ENCODE measurements at regions not wholly inside any gene's neighbourhood (a gene's known extent, or its start where the extent isn't known, plus 50 kb on each side); places are given as distances from the start of the nearest gene placed in this dataset.

DNA sequence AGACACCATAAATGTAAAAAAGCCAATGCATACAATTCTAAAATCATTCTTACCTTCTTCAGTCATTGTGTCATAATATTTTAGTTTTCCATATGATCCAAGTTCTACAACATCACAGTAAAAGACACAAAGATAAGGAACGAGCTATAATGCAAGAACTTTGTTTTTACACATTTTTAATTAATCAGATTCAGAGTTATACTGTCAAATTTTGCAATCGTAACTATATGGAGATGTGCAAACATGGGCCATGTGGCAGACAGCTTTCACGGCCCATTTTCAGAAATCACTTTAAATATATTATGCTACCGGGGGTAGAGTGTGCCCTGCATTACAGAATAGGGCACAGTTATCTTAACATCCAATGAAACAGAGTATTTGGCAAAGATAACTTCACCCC, 188.4 kb downstream of the ACER2 start:
- no peak for DNase-seq (ENCODE audit: low read depth)

DNA sequence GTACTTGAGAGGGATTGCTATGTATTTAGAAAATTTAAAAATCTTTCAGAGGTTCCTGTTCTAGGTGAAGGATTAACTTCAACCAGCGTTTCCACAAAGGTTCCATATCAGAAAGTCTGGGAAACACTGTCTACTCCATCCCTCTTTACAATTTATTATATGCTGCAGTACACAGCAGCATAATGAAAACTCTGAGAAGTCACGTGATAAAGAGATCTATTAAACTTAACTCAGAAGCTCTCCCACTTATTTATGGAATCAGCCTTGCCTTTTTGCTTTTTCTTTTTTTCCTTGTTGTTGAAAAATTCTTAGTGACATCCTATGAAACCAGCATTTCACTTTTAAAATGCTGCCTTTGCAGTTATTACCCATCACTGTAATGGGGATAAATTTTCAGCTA, 186.2 kb downstream of the ACER2 start:
- no peak for DNase-seq (ENCODE audit: low read depth)

GRCh38 chr9:19587678-19588077, 178.9 kb downstream of the ACER2 start:
- DNase-seq (ENCODE audit: low read depth) = no peak

DNA sequence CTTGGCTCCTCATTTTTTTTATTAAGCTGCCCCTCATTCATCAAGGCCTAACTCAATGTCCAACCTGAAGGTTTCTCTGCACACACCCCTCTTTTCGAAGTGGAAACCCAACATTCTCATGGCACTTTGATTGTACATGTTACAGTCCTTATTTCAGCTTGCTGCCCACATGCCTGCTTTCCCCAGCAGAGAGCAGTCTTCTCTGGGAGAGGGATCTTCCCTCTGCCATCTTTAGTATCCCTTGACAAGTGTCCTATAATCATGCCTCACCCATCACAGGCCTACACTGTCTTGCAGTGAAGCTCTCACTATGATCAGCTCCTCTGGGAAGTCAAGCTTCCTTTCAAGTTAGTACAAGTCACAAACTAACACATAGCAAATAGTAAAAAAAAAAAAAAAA, 175.1 kb downstream of the ACER2 start:
- DNase-seq (ENCODE audit: low read depth) = no peak

- no peak for DNase-seq (ENCODE audit: low read depth)
Measured at GRCh38 chr9:19577411-19577810, 168.6 kb downstream of the ACER2 start.

- no peak for DNase-seq (ENCODE audit: low read depth)
Measured at GRCh38 chr9:19568946-19569345, 160.1 kb downstream of the ACER2 start.

DNA sequence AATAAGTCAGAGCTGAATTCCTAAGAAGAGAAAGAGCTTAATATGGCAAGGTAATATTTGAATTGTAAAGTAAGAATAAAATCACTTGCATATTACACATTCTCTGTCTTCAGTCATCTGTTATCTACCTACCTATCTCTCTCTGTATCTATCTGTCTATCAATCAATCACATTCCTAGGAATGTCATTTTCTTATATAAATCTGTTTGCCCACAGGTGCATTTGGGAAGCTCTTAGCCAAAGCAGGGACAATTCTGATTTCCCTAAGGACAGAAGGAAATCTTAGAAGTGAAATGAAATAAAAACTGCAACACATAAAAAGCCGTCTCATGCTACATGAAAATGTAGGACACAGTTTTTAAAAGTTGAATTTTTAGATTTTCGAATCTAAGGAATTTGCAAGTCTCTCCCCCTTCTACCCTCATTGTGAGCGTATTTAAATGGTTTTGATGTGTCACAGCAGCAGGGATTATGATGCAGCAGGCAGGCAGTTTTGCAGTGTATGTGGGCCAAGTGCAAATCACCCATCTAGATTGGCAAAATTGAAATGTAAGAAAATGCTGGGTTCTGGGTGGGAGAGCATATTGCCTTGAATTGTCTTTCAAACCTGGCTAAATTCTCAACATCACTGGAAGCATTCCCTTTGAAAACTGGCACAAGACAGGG, 155.7 kb downstream of the ACER2 start:
- DNase-seq (ENCODE audit: low read depth) = no peak

- no peak for DNase-seq (ENCODE audit: low read depth)
Measured at GRCh38 chr9:19555214-19555613, 146.4 kb downstream of the ACER2 start.

DNA sequence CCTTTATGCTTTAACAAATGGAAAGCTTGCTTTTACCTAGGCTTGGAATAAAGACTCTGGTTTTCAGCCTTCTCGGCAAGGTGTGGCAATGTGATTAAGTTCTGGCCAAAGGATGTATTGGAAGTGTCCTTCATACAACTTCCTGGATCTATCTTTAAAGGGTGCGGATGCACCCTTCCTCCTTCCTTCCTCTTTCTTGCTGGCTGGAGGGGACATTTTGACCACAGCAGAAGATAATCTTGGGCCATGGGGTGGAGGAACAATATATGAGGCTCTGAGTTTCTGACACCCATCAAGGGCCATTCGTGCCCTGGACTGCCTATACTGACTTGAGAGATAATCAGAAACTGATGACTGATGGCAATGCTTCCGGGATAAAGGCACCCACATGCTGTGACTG, 145.7 kb downstream of the ACER2 start:
- DNase-seq (ENCODE audit: low read depth) = no peak

GRCh38 chr9:19553441-19553840, 144.6 kb downstream of the ACER2 start:
- DNase-seq (ENCODE audit: low read depth) = no peak

DNA sequence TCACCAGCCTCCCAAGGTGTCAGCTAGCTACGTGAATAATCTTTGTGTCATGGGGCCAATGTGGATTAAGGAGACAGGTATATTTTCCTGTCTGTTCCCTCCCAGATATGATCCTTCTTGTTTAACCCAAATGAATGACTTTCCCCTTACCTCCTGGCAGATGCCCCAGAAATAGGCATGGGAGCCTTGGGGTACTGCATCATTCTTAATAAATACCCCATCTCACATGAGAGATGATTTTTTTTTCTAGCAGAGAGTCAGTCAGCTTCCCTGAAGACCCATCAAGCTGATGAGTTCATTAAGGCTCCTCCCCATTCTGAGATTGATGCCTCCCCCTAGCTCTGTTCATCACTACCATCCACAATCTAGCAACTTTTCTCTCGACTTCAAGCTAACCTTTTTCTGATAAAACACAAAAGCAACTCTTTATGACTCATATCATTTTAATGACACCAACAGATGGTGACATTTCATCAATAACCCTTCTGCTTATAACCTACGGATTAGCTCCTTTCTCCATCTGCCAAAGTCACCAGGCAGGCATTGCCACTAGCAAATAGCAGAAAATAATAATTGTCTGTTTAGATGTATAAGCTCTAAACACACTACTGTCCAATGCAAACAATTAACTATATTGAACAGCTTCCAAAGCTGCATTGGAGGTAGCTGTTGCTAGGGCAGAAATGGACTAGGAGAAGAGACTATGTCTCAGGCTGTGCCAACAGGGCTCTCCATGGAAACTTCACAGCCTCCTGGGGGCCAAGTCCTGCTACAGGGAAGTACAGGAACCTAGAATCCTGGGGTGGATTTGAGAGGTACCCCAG, 143.7 kb downstream of the ACER2 start:
- DNase-seq (ENCODE audit: low read depth) = no peak

GRCh38 chr9:19551124-19551929, 142.5 kb downstream of the ACER2 start:
- DNase-seq (ENCODE audit: low read depth) = no peak

DNA sequence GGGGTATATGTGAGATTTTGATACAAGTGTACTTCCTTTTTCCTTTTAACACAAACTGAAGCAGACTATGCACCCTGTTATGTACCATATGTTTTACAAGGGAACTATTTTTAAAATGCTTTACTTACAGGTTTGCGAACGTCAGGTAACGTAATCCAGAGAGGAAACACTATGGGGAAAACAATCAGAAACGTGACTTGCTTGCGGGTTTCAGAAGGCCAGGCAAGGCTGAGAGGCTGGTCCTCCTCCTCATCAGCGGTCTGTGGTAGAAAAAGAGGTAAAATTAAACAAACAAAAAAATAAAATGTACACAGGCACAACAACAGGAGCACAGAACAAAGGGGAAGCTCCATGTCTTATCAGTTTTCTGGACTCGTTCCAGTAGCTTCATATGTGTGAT, 141.2 kb downstream of the ACER2 start:
- DNase-seq (ENCODE audit: low read depth) = no peak

- no peak for DNase-seq (ENCODE audit: low read depth)
Measured at GRCh38 chr9:19533373-19533772, 124.6 kb downstream of the ACER2 start.

- no peak for DNase-seq (ENCODE audit: low read depth)
Measured at GRCh38 chr9:19527663-19528062, 118.9 kb downstream of the ACER2 start.

- DNase-seq (ENCODE audit: low read depth) = no peak
Measured at GRCh38 chr9:19522558-19522957, 113.7 kb downstream of the ACER2 start.

GRCh38 chr9:19521205-19521604, 112.4 kb downstream of the ACER2 start:
- no peak for DNase-seq (ENCODE audit: low read depth)

DNA sequence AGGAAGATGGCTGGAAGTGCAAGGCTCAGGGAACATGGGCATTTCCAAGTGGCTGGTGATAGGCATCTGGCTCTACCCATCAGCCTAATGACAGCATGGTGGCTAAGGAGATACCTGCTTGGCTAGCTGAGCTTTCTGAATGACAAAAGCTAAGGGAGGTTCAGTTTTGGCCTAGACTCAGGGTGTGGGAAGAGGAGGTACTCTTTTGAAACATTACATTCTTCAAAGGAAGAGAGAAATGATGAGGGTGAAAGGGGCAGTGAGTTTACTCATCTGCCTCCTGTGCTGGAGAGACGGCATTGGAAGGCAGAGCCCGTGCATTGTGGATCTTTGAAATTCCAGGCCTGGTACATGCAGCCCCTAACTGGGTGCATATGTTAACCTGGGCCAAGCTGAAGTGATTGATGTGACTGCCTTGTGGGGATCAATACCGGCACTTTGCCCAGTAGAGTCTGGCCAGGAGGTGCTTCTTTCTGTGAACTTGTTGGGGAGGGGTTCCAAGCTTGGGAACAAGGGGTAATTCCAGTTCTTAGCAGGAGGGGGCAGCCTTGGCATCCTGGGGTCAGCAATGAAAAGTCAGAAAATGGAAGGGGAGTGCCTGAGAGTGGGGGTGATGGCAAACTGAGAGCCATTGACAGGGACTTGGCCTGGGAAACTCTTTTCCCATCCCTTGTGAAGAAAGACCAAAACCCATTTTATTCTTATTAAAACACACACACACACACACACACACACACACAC, 108.6 kb downstream of the ACER2 start:
- DNase-seq (ENCODE audit: low read depth) = no peak

GRCh38 chr9:19516348-19516747, 107.5 kb downstream of the ACER2 start:
- no peak for DNase-seq (ENCODE audit: low read depth)

GRCh38 chr9:19513671-19514275, 105.0 kb downstream of the ACER2 start:
- DNase-seq (ENCODE audit: low read depth) = no peak

DNA sequence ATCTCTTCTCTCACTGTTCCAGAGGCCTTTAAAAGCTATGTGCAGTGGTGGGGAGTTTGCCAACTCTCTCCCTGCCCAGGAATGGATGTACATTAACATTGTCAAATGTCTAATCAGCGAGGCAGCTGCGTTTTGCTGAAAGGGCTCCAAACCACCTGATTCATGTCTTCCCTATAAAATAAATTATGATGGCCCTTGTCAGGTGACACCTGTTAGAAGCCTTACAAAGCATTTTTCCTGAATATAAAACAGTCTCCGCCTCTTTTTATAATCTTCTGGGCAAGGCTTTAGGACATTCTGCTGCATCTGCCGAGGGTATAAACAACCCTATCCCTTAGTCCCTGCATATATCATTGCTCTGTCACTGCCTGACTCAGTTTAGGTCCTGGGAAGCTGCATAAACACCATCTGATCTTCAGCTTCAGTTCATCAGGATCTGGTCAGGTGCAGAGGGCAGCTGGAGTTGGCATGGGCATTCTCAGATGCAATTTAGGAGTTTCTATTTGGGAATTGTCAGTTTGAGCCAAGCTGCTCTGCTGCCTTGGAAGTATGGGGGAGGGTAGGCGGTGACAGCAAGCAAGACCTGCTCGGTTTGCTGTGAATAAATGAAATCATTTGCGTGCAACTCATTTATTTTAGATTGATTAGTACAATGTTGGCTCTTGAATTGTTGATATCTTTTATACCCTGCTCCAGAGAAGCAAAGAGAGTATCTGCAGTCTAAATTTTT, 103.5 kb downstream of the ACER2 start:
- no peak for DNase-seq (ENCODE audit: low read depth)
